Activated naive CD4-positive, alpha-beta T cell treated with anti-CD3 and anti-CD28 coated beads for 36 hours (primary cell): ENCODE measurements at regions not wholly inside any gene's neighbourhood (a gene's known extent, or its start where the extent isn't known, plus 50 kb on each side); places are given as distances from the start of the nearest gene placed in this dataset.
"Not testable (repeated sequence)": the region's sequence is repeated elsewhere in the genome, so short reads cannot be mapped to it uniquely, and the experiment has no call there.

Experiments used
- CTCF ChIA-PET: fragments of 350-600 bp; sonication (Branson Sonifier 250); formaldehyde crosslinking; loops from one replicate; lab custom pipeline; 2021; ENCODE audit warnings: antibody characterized with exemption; lab: Charles Lee
- DNase-seq: peaks from one replicate; pipeline ENCODE4 v3.0.0-alpha.2; 2020
- H3K27ac Mint-ChIP-seq: one replicate; pipeline ENCODE4 v1.8.0; 2021; ENCODE audit warnings: mild to moderate bottlenecking, mixed read lengths
- H3K27me3 Mint-ChIP-seq: one replicate; pipeline ENCODE4 v1.8.0; 2021; ENCODE audit warnings: low read depth, mixed read lengths
- H3K36me3 Mint-ChIP-seq: one replicate; pipeline ENCODE4 v1.8.0; 2021; ENCODE audit warnings: low read depth, mixed read lengths
- H3K4me1 Mint-ChIP-seq: one replicate; pipeline ENCODE4 v1.8.0; 2021; ENCODE audit warnings: low read depth, mixed read lengths
- H3K4me3 Mint-ChIP-seq: one replicate; pipeline ENCODE4 v1.8.0; 2021; ENCODE audit warnings: mild to moderate bottlenecking, moderate library complexity, mixed read lengths
- H3K9me3 Mint-ChIP-seq: one replicate; pipeline ENCODE4 v1.8.0; 2021; ENCODE audit warnings: mixed read lengths
- intact Hi-C: fragments of 100-400 bp; cut with micrococcal nuclease; formaldehyde crosslinking; loops from one replicate; pipeline ENCODE4 v1.15.1; 2023

GRCh38 chrX:95721011-95721410, 963.6 kb upstream of the DIAPH2 start:
- Mint-ChIP-seq H3K4me1 (no peaks in the 10 kb centered on the region), H3K27me3 (no peaks in the 10 kb centered on the region), H3K36me3 (no peaks in the 10 kb centered on the region), H3K9me3 (no peaks in the 10 kb centered on the region), H3K4me3 (no peak overlapping the region), H3K27ac (no peak overlapping the region)
- CTCF ChIA-PET = no interaction called here
- intact Hi-C loops = no loop called here
- no peak for DNase-seq

GRCh38 chrX:95728446-95728845, 956.2 kb upstream of the DIAPH2 start:
- H3K36me3 Mint-ChIP-seq = no peaks in the 10 kb centered on the region
- CTCF ChIA-PET = no interaction called here
- intact Hi-C loops = no loop called here
- H3K4me3 Mint-ChIP-seq = no peak overlapping the region
- H3K27me3 Mint-ChIP-seq = no peaks in the 10 kb centered on the region
- H3K27ac Mint-ChIP-seq = no peak overlapping the region
- no peaks in the 10 kb centered on the region for H3K9me3 Mint-ChIP-seq
- no peaks in the 10 kb centered on the region for H3K4me1 Mint-ChIP-seq
- DNase-seq = no peak

- Mint-ChIP-seq H3K27me3 (no peaks in the 10 kb centered on the region), H3K27ac (no peak overlapping the region), H3K4me1 (no peaks in the 10 kb centered on the region), H3K9me3 (no peaks in the 10 kb centered on the region), H3K4me3 (no peak overlapping the region), H3K36me3 (no peaks in the 10 kb centered on the region)
- CTCF ChIA-PET = no interaction called here
- intact Hi-C loops = no loop called here
- DNase-seq = no peak
Observed at GRCh38 chrX:95729401-95729800, 955.2 kb upstream of the DIAPH2 start.

GRCh38 chrX:95733426-95733825, 951.2 kb upstream of the DIAPH2 start:
- no peaks in the 10 kb centered on the region for H3K4me1 Mint-ChIP-seq
- H3K9me3 Mint-ChIP-seq = peaks cover 1% of the 10 kb centered on the region
- H3K27me3 Mint-ChIP-seq = no peaks in the 10 kb centered on the region
- H3K36me3 Mint-ChIP-seq = no peaks in the 10 kb centered on the region
- H3K4me3 Mint-ChIP-seq = no peak overlapping the region
- no peak overlapping the region for H3K27ac Mint-ChIP-seq
- DNase-seq = no peak
- intact Hi-C loops = no loop called here
- CTCF ChIA-PET = no interaction called here

GRCh38 chrX:95754411-95754810, 930.2 kb upstream of the DIAPH2 start:
- intact Hi-C loops = no loop called here
- Mint-ChIP-seq H3K9me3 (no peaks in the 10 kb centered on the region), H3K4me1 (no peaks in the 10 kb centered on the region), H3K27me3 (no peaks in the 10 kb centered on the region), H3K36me3 (no peaks in the 10 kb centered on the region), H3K27ac (no peak overlapping the region), H3K4me3 (no peak overlapping the region)
- no peak for DNase-seq
- CTCF ChIA-PET = interaction anchor here (1.6 kb wide), 1 partner anchor 11 kb away, joined by 3 read pairs; no protein-coding TSS in a partner anchor

GRCh38 chrX:95760356-95760755, 924.3 kb upstream of the DIAPH2 start:
- no peak for DNase-seq
- CTCF ChIA-PET = no interaction called here
- H3K36me3 Mint-ChIP-seq = no peaks in the 10 kb centered on the region
- intact Hi-C loops = no loop called here
- H3K4me3 Mint-ChIP-seq = no peak overlapping the region
- no peaks in the 10 kb centered on the region for H3K9me3 Mint-ChIP-seq
- no peak overlapping the region for H3K27ac Mint-ChIP-seq
- no peaks in the 10 kb centered on the region for H3K4me1 Mint-ChIP-seq
- H3K27me3 Mint-ChIP-seq = no peaks in the 10 kb centered on the region

- Mint-ChIP-seq H3K36me3 (no peaks in the 10 kb centered on the region), H3K9me3 (no peaks in the 10 kb centered on the region), H3K27ac (no peak overlapping the region), H3K4me3 (no peak overlapping the region), H3K27me3 (no peaks in the 10 kb centered on the region), H3K4me1 (no peaks in the 10 kb centered on the region)
- CTCF ChIA-PET = no interaction called here
- DNase-seq = no peak
- intact Hi-C loops = no loop called here
Observed at GRCh38 chrX:95762716-95763115, 921.9 kb upstream of the DIAPH2 start.

GRCh38 chrX:95764972-95765451, 919.6 kb upstream of the DIAPH2 start:
- no peaks in the 10 kb centered on the region for H3K36me3 Mint-ChIP-seq
- no peak for DNase-seq
- no peak overlapping the region for H3K27ac Mint-ChIP-seq
- no peaks in the 10 kb centered on the region for H3K27me3 Mint-ChIP-seq
- H3K9me3 Mint-ChIP-seq = no peaks in the 10 kb centered on the region
- no peak overlapping the region for H3K4me3 Mint-ChIP-seq
- H3K4me1 Mint-ChIP-seq = no peaks in the 10 kb centered on the region
- CTCF ChIA-PET = interaction anchor here (0.6 to 1.1 kb wide), 3 partner anchors 9 to 24 kb away, joined by 3 to 6 read pairs (median 4); no protein-coding TSS in a partner anchor
- intact Hi-C loops = no loop called here

GRCh38 chrX:95771198-95771597, 913.4 kb upstream of the DIAPH2 start:
- H3K4me1 Mint-ChIP-seq, DNase-seq, intact Hi-C loops, H3K27ac Mint-ChIP-seq, H3K36me3 Mint-ChIP-seq, H3K9me3 Mint-ChIP-seq, CTCF ChIA-PET, H3K4me3 Mint-ChIP-seq, H3K27me3 Mint-ChIP-seq: not testable (repeated sequence)

GRCh38 chrX:95791876-95792275, 892.8 kb upstream of the DIAPH2 start:
- no peaks in the 10 kb centered on the region for H3K36me3 Mint-ChIP-seq
- H3K9me3 Mint-ChIP-seq = no peaks in the 10 kb centered on the region
- H3K27me3 Mint-ChIP-seq = no peaks in the 10 kb centered on the region
- H3K4me3 Mint-ChIP-seq = no peak overlapping the region
- no peak for DNase-seq
- H3K4me1 Mint-ChIP-seq = no peaks in the 10 kb centered on the region
- intact Hi-C loops = no loop called here
- H3K27ac Mint-ChIP-seq = no peak overlapping the region
- CTCF ChIA-PET = no interaction called here

GRCh38 chrX:95797344-95797743, 887.3 kb upstream of the DIAPH2 start:
- no peaks in the 10 kb centered on the region for H3K9me3 Mint-ChIP-seq
- H3K4me3 Mint-ChIP-seq = no peak overlapping the region
- CTCF ChIA-PET = no interaction called here
- H3K27me3 Mint-ChIP-seq = no peaks in the 10 kb centered on the region
- intact Hi-C loops = no loop called here
- DNase-seq = no peak
- no peak overlapping the region for H3K27ac Mint-ChIP-seq
- no peaks in the 10 kb centered on the region for H3K36me3 Mint-ChIP-seq
- no peaks in the 10 kb centered on the region for H3K4me1 Mint-ChIP-seq

GRCh38 chrX:95823796-95824195, 860.8 kb upstream of the DIAPH2 start:
- Mint-ChIP-seq H3K4me3 (no peak overlapping the region), H3K4me1 (no peaks in the 10 kb centered on the region), H3K9me3 (no peaks in the 10 kb centered on the region), H3K36me3 (no peaks in the 10 kb centered on the region), H3K27ac (no peak overlapping the region), H3K27me3 (no peaks in the 10 kb centered on the region)
- CTCF ChIA-PET = no interaction called here
- intact Hi-C loops = no loop called here
- DNase-seq = no peak

GRCh38 chrX:95835223-95835622, 849.4 kb upstream of the DIAPH2 start:
- no peak for DNase-seq
- no peaks in the 10 kb centered on the region for H3K36me3 Mint-ChIP-seq
- intact Hi-C loops = no loop called here
- no peak overlapping the region for H3K4me3 Mint-ChIP-seq
- no peaks in the 10 kb centered on the region for H3K4me1 Mint-ChIP-seq
- H3K27me3 Mint-ChIP-seq = no peaks in the 10 kb centered on the region
- CTCF ChIA-PET = no interaction called here
- H3K27ac Mint-ChIP-seq = no peak overlapping the region
- no peaks in the 10 kb centered on the region for H3K9me3 Mint-ChIP-seq

GRCh38 chrX:95836517-95836916, 848.1 kb upstream of the DIAPH2 start:
- H3K9me3 Mint-ChIP-seq = no peaks in the 10 kb centered on the region
- no peaks in the 10 kb centered on the region for H3K36me3 Mint-ChIP-seq
- H3K27ac Mint-ChIP-seq = no peak overlapping the region
- no peaks in the 10 kb centered on the region for H3K27me3 Mint-ChIP-seq
- no peak overlapping the region for H3K4me3 Mint-ChIP-seq
- H3K4me1 Mint-ChIP-seq = no peaks in the 10 kb centered on the region
- intact Hi-C loops = no loop called here
- DNase-seq = no peak
- CTCF ChIA-PET = no interaction called here
